HepG2 (cell line): ENCODE measurements at regions not wholly inside any gene's neighbourhood (a gene's known extent, or its start where the extent isn't known, plus 50 kb on each side); places are given as distances from the start of the nearest gene placed in this dataset.

Experiments
- ATAC-seq: fragments of 200-7000 bp; cut with Tn5 transposase; 3 replicates; pipeline ENCODE4 v1.9.1; 2020; ENCODE audit warnings: mild to moderate bottlenecking, moderate library complexity
- BruUV-seq: library from RNA; stranded (reverse); fragments of 400-500 nt; replicated peaks from 2 replicates; lab custom pipeline; 2021; lab: Mats Ljungman, UMichigan
- CTCF ChIA-PET: fragments of 300-600 bp; formaldehyde crosslinking; extraction: SDS; loops from one replicate; lab custom pipeline; 2021; ENCODE audit warnings: low total read pairs, inconsistent platforms, low intra/inter-chr PET ratio; lab: Yijun Ruan, JAX
- POLR2A ChIA-PET: fragments of 350-600 bp; sonication (Branson Sonifier 250); formaldehyde crosslinking; loops from one replicate; lab custom pipeline; 2020; ENCODE audit warnings: antibody characterized with exemption, inconsistent platforms; lab: Yijun Ruan, JAX
- DNase-seq: peaks from one replicate; pipeline ENCODE4 v3.0.0-alpha.2; 2015; ENCODE audit warnings: low spot score
- FAIRE-seq: peaks from 3 replicates; lab custom pipeline; 2011; peaks lifted over from hg19 to GRCh38; lab: Jason Lieb, UNC
- H2AFZ ChIP-seq: one replicate; pipeline ENCODE4 v1.6.1; 2011; ENCODE audit warnings: low read length, inconsistent platforms
- H3K27ac ChIP-seq: fragments of 300-600 bp; 3 replicates; pipeline ENCODE4 v1.8.0; 2011; ENCODE audit warnings: mixed run types, mild to moderate bottlenecking, mixed read lengths, low read length, inconsistent platforms; ENCODE audit not compliant: insufficient read depth; ENCODE audit errors: extremely low read length
- H3K27me3 ChIP-seq, 2 experiments: fragments of 200-600 bp in 1 of 2; 2 replicates in 1 of 2; 3 replicates in 1 of 2; pipeline versions ENCODE4 v1.6.0 to v1.8.0; 2011; ENCODE audit warnings: low read length in 2 of 2, mild to moderate bottlenecking in 2 of 2, moderate library complexity in 2 of 2, inconsistent platforms in 1 of 2; ENCODE audit not compliant: insufficient read depth in 2 of 2, control insufficient read depth in 1 of 2
- H3K36me3 ChIP-seq, 2 experiments: fragments of 200-600 bp in 1 of 2; replicated peaks in 1 of 2; 2 replicates in 1 of 2; 3 replicates in 1 of 2; pipeline versions ENCODE4 v1.5.1 to v1.8.0; 2011; ENCODE audit warnings: low read length in 2 of 2, inconsistent platforms in 1 of 2; ENCODE audit not compliant: insufficient read depth in 2 of 2, control insufficient read depth in 1 of 2
- H3K4me1 ChIP-seq: 2 replicates; pipeline ENCODE4 v1.5.1; 2012; ENCODE audit warnings: low read length, inconsistent platforms; ENCODE audit not compliant: insufficient read depth
- H3K4me2 ChIP-seq: 2 replicates; pipeline ENCODE4 v1.6.0; 2011; ENCODE audit warnings: low read depth, low read length, inconsistent platforms
- H3K4me3 ChIP-seq, 3 experiments: fragments of 200-600 bp in 1 of 3; sonication (generic), shearing (Covaris generic) in 1 of 3; replicated peaks in 1 of 3; 2 replicates each; pipeline ENCODE4 v1.5.1; 2011 to 2016; ENCODE audit warnings: low read length in 3 of 3, inconsistent platforms in 2 of 3, low read depth in 2 of 3, mild to moderate bottlenecking in 2 of 3, control low read depth in 1 of 3, mixed read lengths in 1 of 3; ENCODE audit not compliant: insufficient read depth in 1 of 3
- H3K79me2 ChIP-seq: one replicate; pipeline ENCODE4 v1.6.1; 2011; ENCODE audit warnings: low read length, inconsistent platforms; ENCODE audit not compliant: insufficient read depth
- H3K9ac ChIP-seq: 2 replicates; pipeline ENCODE4 v1.6.0; 2011; ENCODE audit warnings: mild to moderate bottlenecking, low read depth, low read length, inconsistent platforms; ENCODE audit not compliant: insufficient read depth
- H3K9me3 ChIP-seq: 2 replicates; pipeline ENCODE4 v1.5.1; 2012; ENCODE audit warnings: mild to moderate bottlenecking, low read length
- H4K20me1 ChIP-seq: 2 replicates; pipeline ENCODE4 v1.6.0; 2011; ENCODE audit warnings: inconsistent platforms, mild to moderate bottlenecking, low read length, moderate library complexity; ENCODE audit not compliant: insufficient read depth
- AGO2 ChIP-seq: fragments of 200-400 bp; formaldehyde crosslinking; optimal IDR thresholded peaks from 2 replicates; pipeline ENCODE3; 2017; ENCODE audit warnings: mild to moderate bottlenecking, low read depth, low read length, moderate library complexity
- ELF4 ChIP-seq: sonication (generic); formaldehyde crosslinking; IDR thresholded peaks from 2 replicates; pipeline ENCODE4 v1.5.0; 2020; ENCODE audit warnings: missing genetic modification reagents, mild to moderate bottlenecking, moderate library complexity, borderline replicate concordance
- FLYWCH1 ChIP-seq: sonication (generic); formaldehyde crosslinking; IDR thresholded peaks from 2 replicates; pipeline ENCODE4 v1.8.1; 2023; ENCODE audit warnings: mild to moderate bottlenecking, missing genetic modification reagents
- JUND ChIP-seq: sonication (generic); formaldehyde crosslinking; IDR thresholded peaks from 2 replicates; pipeline ENCODE4 v1.8.0; 2022; ENCODE audit warnings: mild to moderate bottlenecking, missing genetic modification reagents
- MEIS1 ChIP-seq: sonication (generic); formaldehyde crosslinking; IDR thresholded peaks from 2 replicates; pipeline ENCODE4 v1.9.0; 2021; ENCODE audit warnings: mild to moderate bottlenecking, missing genetic modification reagents, moderate library complexity, borderline replicate concordance
- NR1H2 ChIP-seq: sonication (generic); formaldehyde crosslinking; IDR thresholded peaks from 2 replicates; pipeline ENCODE4 v1.8.1; 2022; ENCODE audit warnings: low read depth, missing genetic modification reagents, borderline replicate concordance
- RBFOX2 ChIP-seq: fragments of 200-400 bp; formaldehyde crosslinking; IDR thresholded peaks from 2 replicates; pipeline ENCODE4 v1.6.1; 2017; ENCODE audit warnings: low read depth, mild to moderate bottlenecking, low read length
- ZFP90 ChIP-seq: sonication (generic); formaldehyde crosslinking; IDR thresholded peaks from 2 replicates; pipeline ENCODE4 v1.8.0; 2022; ENCODE audit warnings: missing genetic modification reagents, mild to moderate bottlenecking, inconsistent platforms, borderline replicate concordance
- ZNF512B ChIP-seq: sonication (generic); formaldehyde crosslinking; IDR thresholded peaks from 2 replicates; pipeline ENCODE4 v1.5.1; 2020; ENCODE audit warnings: missing genetic modification reagents, mild to moderate bottlenecking, borderline replicate concordance
- ZNF589 ChIP-seq: sonication (generic); formaldehyde crosslinking; conservative IDR thresholded peaks from 2 replicates; pipeline ENCODE4 v1.8.0; 2022; ENCODE audit warnings: mild to moderate bottlenecking, moderate library complexity, missing genetic modification reagents
- ZNF790 ChIP-seq: sonication (generic); formaldehyde crosslinking; IDR thresholded peaks from 2 replicates; pipeline ENCODE4 v1.8.0; 2022; ENCODE audit warnings: missing genetic modification reagents, mild to moderate bottlenecking, borderline replicate concordance
- WGBS: methylation state at CpG from one replicate; pipeline ENCODE4 v1.1.6; 2017; ENCODE audit warnings: low lambda C conversion rate; 5-methylcytosine and 5-hydroxymethylcytosine counted together
- in situ Hi-C: cut with HindIII; loops from 2 replicates; pipeline ENCODE4 v1.10.0; 2017; ENCODE audit warnings: low pct_unique_long_range_greater_than_20kb; ENCODE audit not compliant: extremely low pct_ligation_motif_present
- intact Hi-C: fragments of 100-400 bp; cut with micrococcal nuclease; formaldehyde crosslinking; loops from one replicate; pipeline ENCODE4 v1.10.0; 2022; ENCODE audit not compliant: unreplicated experiment
- TF ChIP-seq, protein P1 (sequence below): fragments of 450-650 bp; IDR thresholded peaks from 2 replicates; pipeline ENCODE4 v1.6.1; 2017

GRCh38 chr1:2860476-2861142, 59.1 kb upstream of the TTC34 start:
- H3K27me3 ChIP-seq = peaks cover 11 to 68% of the 10 kb centered on the region in 2 experiments

More at GRCh38 chr1:2860476-2861142, 59.1 kb upstream of the TTC34 start:
- no peaks in the 10 kb centered on the region for H3K4me1 ChIP-seq
- CTCF ChIA-PET = no interaction called here
- in situ Hi-C loops = no loop called here
- no peaks in the 10 kb centered on the region for H3K36me3 ChIP-seq
- H3K9ac ChIP-seq = no peak overlapping the region
- H2AFZ ChIP-seq = no peak overlapping the region
- intact Hi-C loops = no loop called here
- no peaks in the 10 kb centered on the region for H3K9me3 ChIP-seq
- no peaks in the 10 kb centered on the region; the same call in 1 of the 2 replicates for H4K20me1 ChIP-seq
- DNase-seq = no peak
- FAIRE-seq = no peak
- POLR2A ChIA-PET = no interaction called here
- H3K79me2 ChIP-seq = no peaks in the 10 kb centered on the region
- no peak overlapping the region for H3K4me2 ChIP-seq
- 0% methylated on average over 1 of the region's 30 CpGs for WGBS
- TF ChIP-seq RBFOX2 (no peak), AGO2 (no peak), FLYWCH1 (CRISPR knock-in tag) (no peak), MEIS1 (CRISPR knock-in tag) (no peak), NR1H2 (CRISPR knock-in tag) (no peak), ZNF512B (CRISPR knock-in tag) (no peak), ZFP90 (CRISPR knock-in tag) (no peak), JUND (CRISPR knock-in tag) (no peak), ELF4 (CRISPR knock-in tag) (no peak), ZNF589 (CRISPR knock-in tag) (no peak), ZNF790 (CRISPR knock-in tag) (no peak)
- TF ChIP-seq, protein P1, sequence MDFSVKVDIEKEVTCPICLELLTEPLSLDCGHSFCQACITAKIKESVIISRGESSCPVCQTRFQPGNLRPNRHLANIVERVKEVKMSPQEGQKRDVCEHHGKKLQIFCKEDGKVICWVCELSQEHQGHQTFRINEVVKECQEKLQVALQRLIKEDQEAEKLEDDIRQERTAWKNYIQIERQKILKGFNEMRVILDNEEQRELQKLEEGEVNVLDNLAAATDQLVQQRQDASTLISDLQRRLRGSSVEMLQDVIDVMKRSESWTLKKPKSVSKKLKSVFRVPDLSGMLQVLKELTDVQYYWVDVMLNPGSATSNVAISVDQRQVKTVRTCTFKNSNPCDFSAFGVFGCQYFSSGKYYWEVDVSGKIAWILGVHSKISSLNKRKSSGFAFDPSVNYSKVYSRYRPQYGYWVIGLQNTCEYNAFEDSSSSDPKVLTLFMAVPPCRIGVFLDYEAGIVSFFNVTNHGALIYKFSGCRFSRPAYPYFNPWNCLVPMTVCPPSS = no peak
- no peak for ATAC-seq
- no TSS peak for BruUV-seq
- no peak overlapping the region for H3K27ac ChIP-seq
- H3K4me3 ChIP-seq = no peak overlapping the region
